GM21737 (cell line): ENCODE measurements at regions not wholly inside any gene's neighbourhood (a gene's known extent, or its start where the extent isn't known, plus 50 kb on each side); places are given as distances from the start of the nearest gene placed in this dataset.
A peak's percentile ranks its signal among the peaks of the same experiment; 100 is the strongest.
"Not testable (repeated sequence)": the region's sequence is repeated elsewhere in the genome, so short reads cannot be mapped to it uniquely, and the experiment has no call there.

Experiments used
- ATAC-seq: cut with Tn5 transposase; IDR thresholded peaks from one replicate; pipeline ENCODE4 v1.9.1; 2021; ENCODE audit warnings: mild to moderate bottlenecking, moderate library complexity; ENCODE audit not compliant: unreplicated experiment

DNA sequence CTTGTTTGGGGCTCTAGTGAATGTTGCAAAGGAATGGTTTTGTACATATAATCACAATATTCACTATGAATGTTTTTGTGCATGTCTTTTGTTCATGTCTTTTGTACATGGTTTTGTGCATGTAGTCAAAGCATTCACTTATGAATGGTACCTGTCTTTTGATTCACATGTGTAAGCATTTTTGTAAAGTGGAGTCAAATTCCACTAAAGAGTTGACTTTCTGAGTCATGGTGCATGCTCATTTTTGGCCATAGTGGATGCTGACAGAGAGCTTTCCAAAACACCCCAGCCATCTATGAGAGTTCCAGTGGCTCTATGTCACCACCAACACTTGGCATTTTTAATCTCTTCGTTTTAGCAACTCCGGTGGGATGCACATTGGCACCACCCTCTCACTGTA lies 1185.9 kb upstream of the TMEM132C start:
- ATAC-seq, result no peak

DNA sequence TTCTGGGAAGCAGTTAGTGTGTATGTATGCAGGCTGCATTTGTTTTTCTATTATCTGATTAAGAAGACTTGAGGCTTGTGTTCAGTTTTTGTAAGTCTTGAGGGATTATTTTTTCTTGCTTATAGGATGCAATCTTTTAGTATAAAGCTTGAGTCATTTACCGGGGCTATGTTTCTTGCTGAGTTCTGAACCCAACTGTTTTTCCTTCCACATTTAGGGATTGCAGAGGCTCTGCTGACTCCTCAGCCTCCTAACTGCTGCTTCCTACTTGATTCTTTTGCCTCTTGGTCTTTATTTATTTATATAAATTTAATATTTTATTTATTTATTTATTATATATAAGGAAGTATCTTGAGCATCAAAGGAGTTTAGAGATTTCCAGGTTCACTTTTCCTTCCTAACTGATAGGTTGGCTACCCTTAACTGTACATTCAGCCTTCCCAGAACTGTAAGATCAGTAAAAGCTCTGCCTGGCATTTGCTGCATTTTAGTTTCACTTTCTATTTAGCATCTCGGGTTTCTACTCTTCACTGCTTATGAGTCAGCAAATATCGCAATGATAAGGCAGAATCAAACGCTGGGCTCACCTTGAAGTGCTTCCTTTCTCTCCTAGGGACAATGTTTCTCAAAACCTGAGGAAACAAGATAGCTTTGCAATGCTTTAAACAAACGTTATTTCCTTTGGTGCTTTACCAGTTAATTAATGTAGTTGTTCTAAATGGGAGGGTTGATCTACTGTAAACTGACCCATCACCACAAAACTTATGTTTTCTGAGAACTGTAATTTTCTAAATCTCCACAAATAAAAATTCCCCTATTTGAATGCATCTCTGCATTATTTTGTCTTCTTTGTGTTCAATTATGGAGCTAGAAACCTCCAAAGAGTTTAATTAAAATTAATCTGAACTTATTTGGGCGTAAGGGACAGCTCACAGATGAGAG lies 1183.7 kb upstream of the TMEM132C start:
- ATAC-seq, result peak; percentile 99

DNA sequence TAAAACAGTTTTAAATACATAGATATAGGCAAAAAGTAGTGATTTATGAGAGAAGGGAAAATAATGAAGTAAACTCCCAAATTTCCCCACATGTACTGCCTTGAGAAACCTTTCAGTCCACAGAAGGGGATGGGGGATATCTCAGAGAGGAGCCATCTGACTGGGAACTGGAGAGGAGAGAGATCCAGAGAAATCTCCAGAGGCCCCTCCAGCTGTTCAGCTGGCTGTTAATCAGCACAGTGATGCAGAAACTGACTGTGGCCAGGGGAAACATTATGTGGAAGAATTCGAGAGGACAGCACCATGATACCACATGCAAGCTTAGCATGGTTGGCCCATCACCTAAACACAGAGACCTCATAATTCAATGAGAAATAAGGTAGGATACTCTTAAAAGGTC lies 1165.9 kb upstream of the TMEM132C start:
- no peak for ATAC-seq

DNA sequence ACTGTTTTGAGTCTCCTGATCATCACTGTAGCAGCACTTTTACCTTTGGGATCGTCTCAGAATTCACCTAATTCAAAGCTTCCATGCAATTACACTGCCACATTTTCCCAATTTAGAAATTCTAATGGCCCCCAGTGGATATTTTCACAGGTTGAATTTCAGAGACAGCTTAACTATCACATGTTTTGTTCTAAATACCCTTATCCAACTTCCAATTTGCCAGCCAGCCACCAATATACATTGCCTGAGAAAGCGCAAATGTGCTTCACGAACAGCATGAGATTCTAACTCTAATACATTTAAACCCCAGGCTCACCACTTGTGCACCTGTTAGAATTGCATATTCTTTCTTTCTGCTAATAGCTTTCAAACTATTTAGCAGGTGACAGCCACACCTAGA lies 1160.9 kb upstream of the TMEM132C start:
- no peak for ATAC-seq

DNA sequence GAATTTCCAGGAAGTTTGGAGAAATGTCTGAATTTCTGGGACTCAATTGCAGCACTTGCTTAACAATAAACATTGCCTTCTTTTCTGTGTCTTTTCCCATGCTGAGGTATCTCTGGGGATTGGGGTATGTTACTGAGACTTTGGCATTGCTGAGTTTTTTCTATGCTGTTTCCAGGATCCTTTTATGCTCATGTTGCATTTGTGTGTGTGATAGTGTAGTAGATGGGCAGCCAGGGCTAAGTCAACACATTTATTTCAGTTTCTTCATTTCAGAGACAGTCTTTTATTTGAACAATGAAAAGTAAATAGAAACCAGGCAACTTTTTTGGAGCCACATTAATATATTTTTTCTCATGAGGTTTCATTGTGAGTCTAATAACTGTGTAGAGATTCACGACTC lies 1160.3 kb upstream of the TMEM132C start:
- ATAC-seq, result no peak

DNA sequence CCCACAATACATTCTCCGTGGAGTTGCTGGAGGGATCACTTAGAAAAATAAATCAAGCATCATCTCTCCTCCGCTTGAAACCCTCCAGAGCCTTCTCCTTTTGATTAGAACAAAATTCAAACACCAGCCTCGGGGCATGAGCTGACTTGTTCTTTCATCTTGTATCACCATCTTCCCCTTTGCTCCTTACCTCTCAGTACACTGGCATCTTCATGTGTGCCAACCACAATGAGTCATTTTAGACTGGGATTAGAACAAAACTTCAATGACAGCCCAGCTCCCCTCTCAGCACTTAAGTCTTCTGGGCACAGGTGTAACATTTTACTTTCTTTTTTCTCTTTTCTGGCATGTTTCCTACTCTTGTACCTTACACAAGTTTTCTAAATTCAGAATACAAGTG lies 1159.2 kb upstream of the TMEM132C start:
- ATAC-seq, result no peak

DNA sequence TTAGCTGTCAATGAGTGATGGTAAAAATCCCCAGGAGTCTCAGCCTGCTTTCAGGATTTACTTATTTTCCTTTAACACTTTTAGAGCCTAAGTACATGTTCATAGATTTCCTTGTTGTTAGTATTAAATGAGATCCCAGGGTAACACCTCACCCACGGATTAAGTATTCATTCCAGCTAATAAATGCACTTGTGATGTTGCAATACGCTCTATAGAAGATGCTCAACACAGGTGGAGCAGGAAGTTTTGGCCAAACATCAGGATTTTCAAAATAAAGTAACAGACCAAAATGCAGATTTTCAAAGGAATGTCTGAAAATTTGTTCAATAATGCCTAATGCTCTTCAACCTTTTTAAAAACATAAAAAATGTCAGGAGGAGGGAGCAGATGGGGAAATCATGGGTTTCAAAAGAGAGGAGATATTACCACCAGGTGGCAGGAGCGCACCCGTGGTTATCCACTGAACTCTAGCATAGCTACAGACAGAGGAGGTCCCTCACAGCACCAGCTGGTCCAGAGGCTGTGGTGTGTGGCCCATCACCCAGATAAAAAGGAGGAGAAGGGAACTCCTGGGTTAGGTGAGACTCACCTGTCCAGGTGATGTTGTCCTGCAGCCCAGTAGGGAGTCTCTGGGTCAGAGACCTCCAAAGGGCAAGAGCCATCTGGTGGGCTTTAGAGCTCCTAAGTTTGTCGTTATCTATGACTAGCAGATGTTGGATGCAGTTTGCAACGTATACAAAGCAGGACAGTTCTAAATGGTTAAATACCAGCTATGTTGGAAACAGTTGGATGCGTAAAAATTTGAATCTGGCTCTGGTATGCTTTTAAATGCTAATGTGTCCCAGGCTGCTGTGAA lies 1158.4 kb upstream of the TMEM132C start:
- ATAC-seq, result peak; percentile 72

DNA sequence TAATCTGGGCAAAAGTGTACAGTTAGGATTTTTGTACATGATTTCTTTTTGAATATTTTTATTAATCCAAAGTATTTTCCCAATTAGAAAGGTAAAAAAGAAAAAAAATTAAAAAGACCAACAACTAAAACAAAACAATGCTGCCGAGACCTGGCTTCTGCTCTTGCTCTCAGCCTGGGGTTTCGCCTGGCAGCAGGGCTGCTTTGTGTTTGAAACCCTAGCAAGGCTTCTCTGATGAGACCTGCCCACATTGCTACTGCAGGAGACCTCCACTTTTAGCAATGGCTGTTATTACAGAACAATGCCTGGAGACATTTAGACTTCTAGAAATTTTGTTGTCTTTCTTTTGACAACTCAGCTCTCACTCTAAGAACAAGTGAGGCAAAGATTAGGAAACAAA lies 1153.0 kb upstream of the TMEM132C start:
- ATAC-seq, result no peak

DNA sequence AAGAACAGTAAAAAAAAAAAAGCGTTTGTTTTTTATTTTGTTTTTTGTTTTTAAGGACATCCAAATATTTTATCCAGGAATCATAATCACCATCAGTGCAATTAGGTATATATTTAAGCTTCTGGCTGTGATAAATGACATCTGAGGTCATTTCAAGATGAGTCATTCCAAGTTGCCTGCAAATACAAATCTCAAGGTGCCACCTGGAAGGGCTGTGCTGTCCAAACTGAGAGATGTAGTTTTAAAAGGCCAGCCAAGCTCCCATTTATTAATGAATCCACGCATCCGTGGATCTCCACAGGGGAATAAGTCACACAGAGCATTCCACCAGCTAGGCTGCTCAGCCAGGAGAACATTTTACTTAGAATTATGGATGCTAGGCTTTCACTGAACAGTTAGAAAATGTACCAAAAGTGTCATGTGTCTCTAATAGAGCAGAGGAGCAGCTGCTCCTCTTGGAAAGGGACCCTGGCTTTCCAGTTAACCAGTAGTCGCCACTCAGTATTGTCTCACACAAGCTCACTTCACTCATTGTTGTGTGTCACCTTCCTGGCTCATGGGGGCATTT lies 1151.4 kb upstream of the TMEM132C start:
- no peak for ATAC-seq

DNA sequence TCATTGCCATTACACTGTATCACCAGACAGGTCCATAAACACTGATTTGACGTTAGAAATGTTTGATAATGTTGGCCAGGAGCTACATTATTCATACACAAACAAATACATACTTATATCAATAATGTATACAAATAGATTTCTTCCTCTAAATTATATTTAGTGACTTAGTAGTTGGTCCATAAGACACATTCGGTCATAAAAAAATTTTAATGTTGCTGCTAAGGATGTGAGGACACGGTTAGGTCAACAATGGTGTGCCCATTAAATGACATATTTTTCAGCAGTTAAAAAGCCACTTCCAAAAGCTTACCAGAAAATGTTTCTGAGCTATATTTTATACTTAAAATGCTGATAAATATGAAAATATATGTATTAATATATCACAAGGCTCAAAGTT lies 1148.7 kb upstream of the TMEM132C start:
- no peak for ATAC-seq

DNA sequence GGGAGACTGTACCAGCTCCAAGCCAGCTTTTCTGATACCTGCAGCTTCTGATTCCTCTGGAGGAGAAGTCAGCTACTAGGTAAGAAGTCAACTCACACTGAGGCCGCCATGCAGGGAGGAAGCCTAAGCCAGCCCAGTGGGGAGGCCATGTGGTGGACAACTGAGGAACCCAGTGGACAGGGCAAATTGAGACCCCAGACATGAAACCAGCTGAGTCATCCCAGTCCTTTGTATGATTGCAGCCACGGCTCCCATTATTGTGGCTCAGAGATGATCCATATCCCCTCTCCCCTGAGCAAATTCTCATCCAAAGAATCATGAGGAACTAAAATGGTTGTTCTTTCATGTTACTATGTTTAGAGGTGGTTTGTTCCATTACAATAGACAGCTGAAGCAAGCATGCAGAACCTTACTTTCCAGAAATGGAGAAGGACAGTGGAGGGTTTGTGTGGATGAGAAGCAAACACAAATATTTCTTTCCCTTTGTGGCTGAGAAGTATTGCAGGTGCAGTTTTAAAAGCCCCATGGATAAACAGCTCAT lies 1147.3 kb upstream of the TMEM132C start:
- no peak for ATAC-seq

DNA sequence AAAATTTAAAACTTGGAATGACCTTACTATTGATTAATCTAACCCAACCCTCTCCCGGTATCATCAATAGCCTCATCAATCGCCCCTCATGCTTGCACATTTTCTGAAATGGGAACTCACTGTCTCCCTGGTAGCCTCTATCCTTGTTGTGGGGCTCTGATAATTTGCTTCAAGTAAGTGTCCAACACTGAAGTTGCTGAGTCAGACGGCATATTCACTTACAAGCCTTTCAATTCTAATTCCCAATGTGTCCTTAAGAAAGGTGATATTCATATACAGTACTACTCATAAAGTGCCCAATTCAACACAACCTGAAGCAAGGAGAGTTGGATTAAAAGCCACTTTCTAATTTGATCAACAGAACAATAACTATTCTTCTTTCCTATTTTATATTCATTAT lies 1146.1 kb upstream of the TMEM132C start:
- no peak for ATAC-seq

DNA sequence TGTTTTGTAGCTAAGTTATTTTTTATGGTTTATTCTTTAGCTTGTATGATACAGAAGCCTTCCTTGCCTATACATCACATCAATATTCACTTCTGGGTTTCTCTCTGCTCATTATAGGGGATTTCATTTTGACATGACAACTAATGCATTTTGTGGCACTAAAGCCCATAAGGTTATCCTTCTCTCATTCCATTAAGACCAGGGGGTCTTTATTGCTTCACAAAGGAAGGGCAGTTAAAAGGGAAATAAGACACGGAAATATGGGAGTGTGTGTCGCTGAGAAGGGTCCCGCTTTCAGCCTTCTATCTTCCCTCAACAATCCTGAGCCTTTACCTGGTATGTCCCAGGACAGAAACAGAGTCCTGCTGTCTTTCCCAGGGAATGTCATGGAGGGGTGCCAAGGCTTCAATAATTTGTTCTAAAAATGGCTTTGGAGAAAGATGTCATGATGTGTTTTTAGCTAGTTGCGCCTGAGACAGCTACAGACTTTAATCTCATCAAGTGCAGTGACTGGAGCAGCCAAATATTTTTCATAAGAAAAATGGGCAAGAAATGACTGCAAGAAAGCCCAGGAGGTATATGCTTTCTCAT lies 1145.4 kb upstream of the TMEM132C start:
- ATAC-seq, result no peak

DNA sequence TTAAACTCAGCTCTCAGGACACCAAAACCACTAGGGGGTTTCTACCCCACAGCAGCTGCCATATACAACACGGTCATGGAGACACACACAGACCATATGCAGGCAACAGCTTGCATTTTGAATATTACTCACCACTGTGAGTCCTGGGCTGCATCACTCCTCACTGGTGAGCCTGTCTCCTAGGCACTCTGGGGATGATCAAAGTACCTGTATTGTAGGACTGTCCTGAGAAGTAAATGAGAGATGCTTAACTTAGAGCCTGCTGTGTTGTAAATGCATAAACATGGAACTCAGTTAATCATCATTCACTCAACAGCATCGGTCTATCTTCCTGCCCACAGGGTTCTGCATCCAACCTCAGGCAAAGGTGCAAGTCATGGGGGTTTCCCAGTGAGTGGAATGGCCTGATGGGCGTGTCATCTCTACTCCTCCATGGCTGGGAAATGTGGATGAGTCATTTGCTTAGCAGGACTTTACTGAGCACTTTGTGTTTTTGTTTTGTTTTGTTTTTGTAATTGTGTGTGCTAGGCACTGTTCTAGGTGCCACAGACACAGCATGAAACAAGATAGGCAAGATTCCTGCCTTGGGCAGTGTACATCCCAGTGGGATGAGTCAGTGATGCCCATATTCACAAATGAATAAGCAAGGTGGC lies 1141.2 kb upstream of the TMEM132C start:
- ATAC-seq, result peak; percentile 81

DNA sequence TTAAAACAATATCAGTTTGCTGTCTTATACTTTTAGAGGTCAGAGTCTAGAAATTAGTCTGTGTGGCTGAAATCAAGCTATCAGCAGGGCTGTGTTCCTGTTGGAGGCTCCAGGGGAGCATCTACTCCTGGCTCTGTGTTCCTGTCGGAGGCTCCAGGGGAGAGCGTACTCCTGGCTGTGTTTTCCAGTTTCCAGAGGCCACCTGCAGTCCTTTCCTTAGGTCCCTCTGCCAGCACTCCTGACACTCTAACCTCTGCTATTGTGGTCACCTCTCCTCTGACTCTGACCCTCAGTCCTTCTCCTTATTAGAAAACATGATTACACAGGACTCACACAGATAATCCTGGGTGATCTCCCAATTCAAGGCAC lies 1140.7 kb upstream of the TMEM132C start:
- ATAC-seq, result peak; percentile 20

DNA sequence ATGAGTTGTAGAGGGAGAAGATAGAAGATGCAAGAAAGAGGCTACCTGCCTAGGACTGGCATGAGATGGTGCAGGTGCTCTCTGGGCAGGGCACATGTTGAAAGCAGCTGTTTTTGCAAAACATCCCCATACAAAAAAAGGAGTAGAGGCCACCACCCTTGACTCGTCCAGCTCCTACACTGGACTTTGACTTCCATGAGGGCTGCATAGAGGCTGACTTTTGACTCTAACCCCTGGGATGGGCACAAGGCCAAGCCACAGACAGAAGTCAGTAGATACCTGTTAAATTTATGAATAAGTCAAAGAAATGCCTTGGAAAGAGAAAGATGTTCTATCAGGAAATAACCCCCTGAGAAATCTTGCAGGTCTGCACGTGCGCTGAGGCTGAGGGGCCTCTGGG lies 1139.1 kb upstream of the TMEM132C start:
- ATAC-seq, result no peak

DNA sequence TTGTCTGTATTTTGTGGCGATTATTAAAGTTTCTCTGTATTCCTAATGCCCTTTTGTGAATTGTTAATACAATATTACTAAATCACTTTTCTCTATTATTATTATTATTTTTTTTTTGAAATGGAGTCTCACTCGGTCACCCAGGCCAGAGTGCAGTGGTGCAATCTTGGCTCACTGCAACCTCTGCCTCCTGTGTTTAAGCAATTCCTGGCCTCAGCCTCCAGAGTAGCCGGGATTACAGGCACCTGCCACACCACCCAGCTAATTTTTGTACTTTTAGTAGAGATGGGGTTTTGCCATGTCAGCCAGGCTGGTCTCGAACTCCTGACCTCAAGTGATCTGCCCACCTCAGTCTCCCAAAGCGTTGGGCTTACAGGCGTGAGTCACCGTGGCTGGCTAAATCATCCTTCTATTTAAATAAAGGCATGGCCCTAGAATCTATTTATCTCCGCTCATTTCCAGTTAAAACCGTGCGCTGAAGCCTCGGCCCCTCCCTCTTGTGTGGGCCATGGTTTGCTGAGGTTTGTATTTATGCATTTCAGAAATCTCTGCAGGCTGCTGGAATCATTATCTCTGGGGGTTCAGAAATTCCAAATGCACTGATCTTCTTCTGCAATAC lies 1136.4 kb upstream of the TMEM132C start:
- no peak for ATAC-seq

DNA sequence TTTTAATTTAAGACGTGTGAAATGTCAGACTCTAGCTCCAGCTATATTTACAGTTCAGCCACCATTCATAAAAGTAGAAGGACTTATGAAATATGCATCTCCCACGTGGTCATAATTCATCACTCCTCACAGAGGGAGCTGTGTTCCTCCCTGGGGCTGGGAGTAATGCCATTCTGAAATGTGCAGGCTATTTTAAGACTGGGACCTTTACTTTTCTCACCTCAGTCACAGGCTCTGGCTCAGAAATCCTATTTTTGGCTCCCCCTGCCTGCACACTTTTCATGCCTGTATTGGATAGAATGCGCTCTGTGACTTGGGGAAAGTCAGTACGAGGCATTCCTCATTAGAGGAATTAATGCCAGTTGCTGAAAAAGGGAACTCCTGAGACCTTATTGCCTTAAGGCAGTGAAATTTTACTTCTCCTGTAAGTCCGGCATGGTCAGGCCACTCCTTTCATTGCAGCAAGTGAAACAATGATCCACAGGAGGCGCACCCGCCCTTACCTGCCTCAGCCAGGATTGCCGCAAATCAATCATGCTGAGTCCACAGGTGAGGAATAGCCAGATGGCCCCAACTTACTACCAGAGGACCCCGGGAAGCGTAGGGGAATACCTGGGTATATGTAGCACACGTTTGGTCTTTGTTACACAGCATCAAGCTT lies 1133.2 kb upstream of the TMEM132C start:
- ATAC-seq, result no peak

DNA sequence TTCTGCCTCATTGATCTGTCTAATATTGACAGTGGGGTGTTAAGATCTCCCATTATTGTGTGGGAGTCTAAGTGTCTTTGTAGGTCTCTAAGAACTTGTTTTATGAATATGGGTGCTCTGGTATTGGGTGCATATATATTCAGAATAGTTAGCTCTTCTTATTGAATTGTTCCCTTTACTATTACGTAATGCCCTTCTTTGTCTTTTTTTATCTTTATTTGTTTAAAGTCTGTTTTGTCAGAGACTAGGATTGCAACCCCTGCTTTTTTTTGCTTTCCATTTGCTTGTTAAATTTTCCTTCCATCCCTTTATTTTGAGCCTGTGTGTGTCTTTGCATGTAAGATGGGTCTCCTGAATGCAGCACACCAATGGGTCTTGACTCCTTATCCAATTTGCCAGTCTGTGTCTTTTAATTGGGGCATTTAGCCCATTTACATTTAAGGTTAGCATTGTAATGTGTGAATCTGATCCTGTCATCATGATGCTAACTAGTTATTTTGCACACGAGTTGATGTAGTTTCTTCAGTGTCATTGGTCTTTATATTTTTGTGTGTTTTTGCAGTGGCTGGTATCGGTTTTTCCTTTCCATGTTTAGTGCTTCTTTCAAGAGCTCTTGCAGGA lies 1126.0 kb upstream of the TMEM132C start:
- not testable (repeated sequence) for ATAC-seq
